Fibroblast of villous mesenchyme (primary cell): ENCODE measurements at regions not wholly inside any gene's neighbourhood (a gene's known extent, or its start where the extent isn't known, plus 50 kb on each side); places are given as distances from the start of the nearest gene placed in this dataset.

Experiments used
- DNase-seq: peaks from one replicate; pipeline ENCODE4 v3.0.0-alpha.2; 2010; ENCODE audit warnings: low read depth
- H3K4me3 ChIP-seq: 2 replicates; pipeline ENCODE4 v1.5.1; 2011; ENCODE audit warnings: low read depth, mild to moderate bottlenecking, low read length
- TF ChIP-seq, protein P1 (sequence below): IDR thresholded peaks from 2 replicates; pipeline ENCODE4 v1.5.1; 2012; ENCODE audit warnings: low read depth, mild to moderate bottlenecking, low read length; ENCODE audit not compliant: insufficient read depth

DNA sequence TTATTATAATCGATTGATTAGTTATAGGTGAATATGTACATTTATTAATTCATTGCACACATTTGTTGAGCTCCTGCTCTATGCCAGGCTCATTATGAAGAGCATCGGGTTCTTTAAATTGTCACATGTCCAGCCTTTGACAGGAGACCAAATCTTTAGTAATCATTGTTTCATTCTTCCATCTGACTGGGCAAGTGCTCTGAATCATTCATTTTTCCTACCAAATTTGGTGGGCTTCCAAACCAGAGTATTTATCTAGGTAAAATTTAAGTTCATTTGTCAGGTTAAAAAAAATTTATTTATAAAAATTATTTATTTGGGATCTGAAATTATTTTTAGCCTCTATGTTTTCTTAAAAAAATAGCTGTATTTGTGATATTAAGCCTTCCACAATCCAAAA, 404.9 kb upstream of the MMS22L start:
- TF ChIP-seq, protein P1, sequence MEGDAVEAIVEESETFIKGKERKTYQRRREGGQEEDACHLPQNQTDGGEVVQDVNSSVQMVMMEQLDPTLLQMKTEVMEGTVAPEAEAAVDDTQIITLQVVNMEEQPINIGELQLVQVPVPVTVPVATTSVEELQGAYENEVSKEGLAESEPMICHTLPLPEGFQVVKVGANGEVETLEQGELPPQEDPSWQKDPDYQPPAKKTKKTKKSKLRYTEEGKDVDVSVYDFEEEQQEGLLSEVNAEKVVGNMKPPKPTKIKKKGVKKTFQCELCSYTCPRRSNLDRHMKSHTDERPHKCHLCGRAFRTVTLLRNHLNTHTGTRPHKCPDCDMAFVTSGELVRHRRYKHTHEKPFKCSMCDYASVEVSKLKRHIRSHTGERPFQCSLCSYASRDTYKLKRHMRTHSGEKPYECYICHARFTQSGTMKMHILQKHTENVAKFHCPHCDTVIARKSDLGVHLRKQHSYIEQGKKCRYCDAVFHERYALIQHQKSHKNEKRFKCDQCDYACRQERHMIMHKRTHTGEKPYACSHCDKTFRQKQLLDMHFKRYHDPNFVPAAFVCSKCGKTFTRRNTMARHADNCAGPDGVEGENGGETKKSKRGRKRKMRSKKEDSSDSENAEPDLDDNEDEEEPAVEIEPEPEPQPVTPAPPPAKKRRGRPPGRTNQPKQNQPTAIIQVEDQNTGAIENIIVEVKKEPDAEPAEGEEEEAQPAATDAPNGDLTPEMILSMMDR: no peak
- DNase-seq: no peak
- H3K4me3 ChIP-seq: no peak overlapping the region

DNA sequence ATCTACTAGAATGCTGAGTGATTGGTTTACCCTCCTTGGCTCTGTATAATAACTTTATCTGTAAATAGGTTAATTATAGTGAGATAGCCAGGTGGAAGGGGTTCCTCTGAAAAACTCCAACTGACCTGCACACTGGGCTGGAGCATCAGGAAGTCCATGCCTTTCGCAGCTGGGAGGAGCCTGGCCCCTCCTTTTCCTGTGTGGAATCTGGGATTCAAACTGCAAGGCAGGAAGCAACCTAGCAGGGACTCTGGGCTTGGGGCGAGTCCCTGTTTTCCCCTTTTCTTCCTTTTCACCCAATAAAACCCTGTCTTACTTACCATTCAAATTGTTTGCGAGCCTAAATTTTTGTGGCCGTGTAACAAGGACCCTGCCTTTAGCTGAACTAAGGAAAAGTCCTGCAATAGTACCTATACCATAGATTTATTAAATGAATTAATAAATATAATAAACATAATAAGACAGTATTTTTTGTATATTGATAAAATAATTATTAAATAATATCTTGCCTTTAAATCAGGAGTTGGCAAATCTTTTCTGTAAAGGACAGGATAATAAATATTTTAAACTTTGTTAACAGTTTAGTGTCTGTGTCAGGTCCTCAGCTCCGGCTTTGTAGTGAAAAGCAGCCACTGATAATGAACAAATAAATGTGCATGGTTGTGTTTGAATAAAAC, 406.2 kb upstream of the MMS22L start:
- DNase-seq: no peak
- TF ChIP-seq, protein P1: no peak
- no peak overlapping the region for H3K4me3 ChIP-seq

DNA sequence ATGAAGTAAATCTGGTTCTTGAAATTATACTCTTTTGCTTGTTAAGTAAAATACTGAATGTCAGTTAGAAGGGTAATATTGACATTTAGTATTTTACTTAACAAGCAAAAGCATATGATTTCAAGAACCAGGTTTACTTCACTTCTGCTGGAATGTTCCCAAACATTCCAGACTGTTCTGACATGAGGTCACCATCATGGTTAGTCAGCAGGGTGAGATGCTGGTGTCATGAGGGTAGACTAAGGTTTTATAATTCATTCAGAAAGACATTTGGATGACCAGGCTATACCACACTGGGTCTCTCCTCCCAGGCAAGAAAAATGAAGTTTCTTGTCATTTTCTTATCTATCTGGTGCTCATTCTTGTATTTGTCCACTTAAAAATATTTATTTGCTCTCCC, 414.4 kb upstream of the MMS22L start:
- no peak for DNase-seq
- TF ChIP-seq, protein P1: no peak
- no peak overlapping the region for H3K4me3 ChIP-seq

DNA sequence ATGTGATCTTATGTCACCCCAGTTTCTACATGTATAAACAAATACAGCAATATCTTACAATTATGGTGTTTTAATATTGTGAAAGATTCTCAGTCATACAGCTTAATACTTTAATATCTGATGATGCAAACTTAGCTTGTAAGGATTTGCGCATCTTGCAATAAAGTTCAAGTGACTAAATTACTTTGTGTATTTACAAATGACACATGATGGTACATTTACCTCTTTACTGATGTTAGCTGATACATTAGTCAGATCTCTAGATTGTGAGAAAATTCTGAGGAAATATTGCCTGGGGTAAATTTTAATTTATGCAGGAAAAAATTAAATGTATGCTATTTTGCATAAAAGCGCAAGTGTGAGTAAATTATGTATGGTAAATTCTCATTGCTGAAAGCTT, 418.8 kb upstream of the MMS22L start:
- TF ChIP-seq, protein P1: no peak
- H3K4me3 ChIP-seq: no peak overlapping the region
- no peak for DNase-seq

DNA sequence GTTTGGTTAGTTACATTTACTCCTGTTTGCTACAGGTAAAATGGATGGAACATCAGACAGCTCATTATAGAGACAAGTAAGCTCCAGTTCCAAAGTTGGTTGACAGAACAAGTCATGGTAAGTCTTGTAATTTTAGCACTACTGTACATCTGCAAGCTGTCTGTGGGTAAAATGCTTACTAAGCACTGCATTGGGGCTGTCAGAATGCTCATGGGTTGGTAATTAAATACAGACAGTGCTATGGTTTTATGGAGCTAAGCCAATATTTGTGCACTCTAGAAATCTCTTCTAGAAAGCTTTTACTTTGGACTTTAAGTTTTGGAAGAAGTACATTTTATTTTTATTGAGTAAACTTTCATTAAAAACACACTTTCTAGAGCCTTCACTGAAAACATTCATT, 419.2 kb upstream of the MMS22L start:
- no peak overlapping the region for H3K4me3 ChIP-seq
- DNase-seq: no peak
- TF ChIP-seq, protein P1: no peak

DNA sequence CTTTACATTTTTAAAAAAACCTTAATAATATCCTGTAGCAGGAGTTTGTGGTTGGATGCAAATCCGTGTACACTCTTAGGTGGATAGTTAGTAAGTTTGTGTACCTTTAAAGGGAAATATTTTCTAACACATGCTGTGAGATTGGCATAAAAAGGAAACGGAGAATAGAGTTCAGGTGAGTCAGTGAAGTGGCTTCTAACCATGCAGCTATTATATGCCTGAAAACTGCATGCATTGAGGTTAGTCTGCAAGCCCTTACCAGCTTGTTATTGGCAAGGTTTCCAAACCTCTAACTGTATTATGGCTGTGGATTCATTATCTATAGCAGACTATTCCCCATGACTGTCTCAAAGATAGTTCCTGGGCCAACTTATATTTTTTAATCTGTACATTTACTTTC, 420.6 kb upstream of the MMS22L start:
- no peak for DNase-seq
- H3K4me3 ChIP-seq: no peak overlapping the region
- TF ChIP-seq, protein P1: no peak

DNA sequence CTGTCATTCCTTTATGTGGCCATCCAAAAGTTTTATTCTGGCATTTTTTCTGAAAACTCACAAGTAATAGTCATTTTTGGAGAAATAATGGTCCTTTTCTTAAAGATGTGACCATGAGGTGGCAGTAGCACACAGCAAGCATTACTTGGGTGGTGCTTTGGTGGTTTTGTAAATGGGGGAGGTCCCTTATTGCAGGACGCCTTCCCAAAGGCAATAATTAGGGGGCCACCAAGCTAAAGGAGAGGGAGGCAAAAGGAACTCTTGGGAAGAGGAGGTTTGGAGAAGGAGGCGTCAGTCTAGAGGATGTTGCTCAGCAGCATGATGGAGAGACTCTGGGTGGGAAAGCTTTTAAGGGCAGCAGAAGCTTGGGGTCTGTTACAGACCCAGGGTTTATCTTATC, 422.6 kb upstream of the MMS22L start:
- no peak overlapping the region for H3K4me3 ChIP-seq
- no peak for DNase-seq
- TF ChIP-seq, protein P1: no peak
